Activated CD8-positive, alpha-beta T cell treated with anti-CD3 and anti-CD28 coated beads for 36 hours (primary cell): ENCODE measurements at regions not wholly inside any gene's neighbourhood (a gene's known extent, or its start where the extent isn't known, plus 50 kb on each side); places are given as distances from the start of the nearest gene placed in this dataset.

Experiments
- ATAC-seq: fragments of 200-7000 bp; cut with Tn5 transposase; one replicate; pipeline ENCODE4 v1.10.0; 2021; ENCODE audit warnings: mild to moderate bottlenecking, moderate library complexity
- CTCF ChIA-PET: fragments of 350-600 bp; sonication (Branson Sonifier 250); formaldehyde crosslinking; loops from one replicate; lab custom pipeline; 2021; ENCODE audit warnings: antibody characterized with exemption; lab: Charles Lee
- POLR2A ChIA-PET: fragments of 350-600 bp; sonication (Branson Sonifier 250); formaldehyde crosslinking; loops from one replicate; lab custom pipeline; 2021; ENCODE audit warnings: antibody characterized with exemption; lab: Charles Lee
- DNase-seq: peaks from one replicate; pipeline ENCODE4 v3.0.0-alpha.2; 2020
- H3K27ac Mint-ChIP-seq: one replicate; pipeline ENCODE4 v1.8.0; 2021; ENCODE audit warnings: mild to moderate bottlenecking, mixed read lengths
- H3K27me3 Mint-ChIP-seq: one replicate; pipeline ENCODE4 v1.8.0; 2021; ENCODE audit warnings: mixed read lengths
- H3K36me3 Mint-ChIP-seq: one replicate; pipeline ENCODE4 v1.8.0; 2021; ENCODE audit warnings: low read depth, mixed read lengths
- H3K4me1 Mint-ChIP-seq: one replicate; pipeline ENCODE4 v1.8.0; 2021; ENCODE audit warnings: low read depth, mixed read lengths
- H3K4me3 Mint-ChIP-seq: one replicate; pipeline ENCODE4 v1.8.0; 2021; ENCODE audit warnings: mild to moderate bottlenecking, moderate library complexity, mixed read lengths
- H3K9me3 Mint-ChIP-seq: one replicate; pipeline ENCODE4 v1.8.0; 2021; ENCODE audit warnings: mixed read lengths
- intact Hi-C: fragments of 100-400 bp; cut with micrococcal nuclease; formaldehyde crosslinking; loops from one replicate; pipeline ENCODE4 v1.10.0; 2022
- TF ChIP-seq, protein P1 (sequence below): fragments of 200-600 bp; IDR thresholded peaks from one replicate; pipeline ENCODE4 v1.8.0; 2022; ENCODE audit warnings: antibody characterized with exemption, mild to moderate bottlenecking

DNA sequence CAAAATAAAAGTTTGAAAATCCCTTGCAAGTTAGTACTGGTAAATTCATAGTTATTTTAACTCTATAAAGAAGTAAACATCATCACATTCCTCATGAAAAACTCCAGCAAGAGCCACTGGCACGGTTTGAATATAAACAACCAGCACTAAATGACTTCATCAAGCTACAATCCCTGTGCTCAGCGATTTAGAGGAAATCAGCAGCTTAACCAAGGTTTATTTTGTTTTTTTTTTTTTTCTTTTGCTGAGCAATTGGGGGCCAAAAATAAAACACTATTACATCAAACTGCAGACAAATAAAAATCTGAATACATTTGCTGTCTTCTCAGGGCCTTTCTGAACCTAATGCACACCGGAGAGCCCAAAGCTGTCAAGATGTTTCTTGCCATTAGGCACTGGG lies 106.2 kb upstream of the SLC24A2 start:
- H3K27me3 Mint-ChIP-seq, result peaks cover 2% of the 10 kb centered on the region
- no peak for ATAC-seq
- intact Hi-C loops, result no loop called here
- TF ChIP-seq, protein P1, sequence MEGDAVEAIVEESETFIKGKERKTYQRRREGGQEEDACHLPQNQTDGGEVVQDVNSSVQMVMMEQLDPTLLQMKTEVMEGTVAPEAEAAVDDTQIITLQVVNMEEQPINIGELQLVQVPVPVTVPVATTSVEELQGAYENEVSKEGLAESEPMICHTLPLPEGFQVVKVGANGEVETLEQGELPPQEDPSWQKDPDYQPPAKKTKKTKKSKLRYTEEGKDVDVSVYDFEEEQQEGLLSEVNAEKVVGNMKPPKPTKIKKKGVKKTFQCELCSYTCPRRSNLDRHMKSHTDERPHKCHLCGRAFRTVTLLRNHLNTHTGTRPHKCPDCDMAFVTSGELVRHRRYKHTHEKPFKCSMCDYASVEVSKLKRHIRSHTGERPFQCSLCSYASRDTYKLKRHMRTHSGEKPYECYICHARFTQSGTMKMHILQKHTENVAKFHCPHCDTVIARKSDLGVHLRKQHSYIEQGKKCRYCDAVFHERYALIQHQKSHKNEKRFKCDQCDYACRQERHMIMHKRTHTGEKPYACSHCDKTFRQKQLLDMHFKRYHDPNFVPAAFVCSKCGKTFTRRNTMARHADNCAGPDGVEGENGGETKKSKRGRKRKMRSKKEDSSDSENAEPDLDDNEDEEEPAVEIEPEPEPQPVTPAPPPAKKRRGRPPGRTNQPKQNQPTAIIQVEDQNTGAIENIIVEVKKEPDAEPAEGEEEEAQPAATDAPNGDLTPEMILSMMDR, result no peak
- H3K4me1 Mint-ChIP-seq, result no peaks in the 10 kb centered on the region
- no peak for DNase-seq
- CTCF ChIA-PET, result no interaction called here
- no peak overlapping the region for H3K4me3 Mint-ChIP-seq
- no peak overlapping the region for H3K27ac Mint-ChIP-seq
- H3K36me3 Mint-ChIP-seq, result no peaks in the 10 kb centered on the region
- POLR2A ChIA-PET, result no interaction called here
- H3K9me3 Mint-ChIP-seq, result no peaks in the 10 kb centered on the region

- H3K4me1 Mint-ChIP-seq, result no peaks in the 10 kb centered on the region
- intact Hi-C loops, result no loop called here
- peaks cover 3% of the 10 kb centered on the region for H3K9me3 Mint-ChIP-seq
- peaks cover 9% of the 10 kb centered on the region for H3K27me3 Mint-ChIP-seq
- TF ChIP-seq, protein P1, result no peak
- no peaks in the 10 kb centered on the region for H3K36me3 Mint-ChIP-seq
- no peak overlapping the region for H3K27ac Mint-ChIP-seq
- ChIA-PET POLR2A (interaction anchor here (0.6 kb wide), 1 partner anchor 280 kb away, joined by 3 read pairs; no protein-coding TSS in a partner anchor), CTCF (no interaction called here)
- ATAC-seq (no peak), DNase-seq (no peak)
- no peak overlapping the region for H3K4me3 Mint-ChIP-seq
These were observed 96.8 kb upstream of the SLC24A2 start for GRCh38 chr9:19885608-19886007.

DNA sequence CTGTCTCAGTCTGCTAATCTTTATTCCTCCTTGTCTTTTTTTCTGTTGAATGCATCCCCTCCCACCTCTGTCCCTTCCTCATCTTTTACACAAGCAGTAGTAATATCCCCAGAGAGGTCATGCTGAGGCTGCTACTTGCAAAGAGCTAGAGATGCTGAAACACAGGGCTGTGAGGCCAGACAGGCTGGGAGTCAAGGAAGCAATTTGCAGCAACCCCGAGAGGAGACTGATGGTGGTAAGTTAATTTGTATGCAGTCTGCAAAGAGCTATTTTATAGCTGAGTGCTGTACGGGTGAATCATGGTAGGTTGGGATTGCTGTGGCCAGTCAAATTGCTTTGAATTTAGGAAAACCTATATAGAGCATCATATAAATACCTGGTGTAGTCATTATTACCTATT lies 90.2 kb upstream of the SLC24A2 start:
- Mint-ChIP-seq H3K36me3 (no peaks in the 10 kb centered on the region), H3K9me3 (no peaks in the 10 kb centered on the region), H3K27me3 (peaks cover 7% of the 10 kb centered on the region), H3K4me1 (no peaks in the 10 kb centered on the region), H3K27ac (no peak overlapping the region), H3K4me3 (no peak overlapping the region)
- TF ChIP-seq, protein P1, result no peak
- ChIA-PET POLR2A (no interaction called here), CTCF (no interaction called here)
- DNase-seq (no peak), ATAC-seq (no peak)
- intact Hi-C loops, result no loop called here

- Mint-ChIP-seq H3K27me3 (peaks cover 9% of the 10 kb centered on the region), H3K4me3 (no peak overlapping the region), H3K36me3 (no peaks in the 10 kb centered on the region), H3K27ac (no peak overlapping the region), H3K9me3 (no peaks in the 10 kb centered on the region), H3K4me1 (no peaks in the 10 kb centered on the region)
- intact Hi-C loops, result no loop called here
- TF ChIP-seq, protein P1, result no peak
- ChIA-PET POLR2A (no interaction called here), CTCF (no interaction called here)
- no peak for DNase-seq
- ATAC-seq, result no peak
These were observed 87.9 kb upstream of the SLC24A2 start for GRCh38 chr9:19876569-19877316.

GRCh38 chr9:19875291-19875920 lies 86.6 kb upstream of the SLC24A2 start:
- CTCF ChIA-PET, result no interaction called here
- TF ChIP-seq, protein P1, result no peak
- Mint-ChIP-seq H3K36me3 (no peaks in the 10 kb centered on the region), H3K27ac (no peak overlapping the region), H3K27me3 (peaks cover 6% of the 10 kb centered on the region), H3K4me1 (no peaks in the 10 kb centered on the region), H3K9me3 (peaks cover 4% of the 10 kb centered on the region), H3K4me3 (no peak overlapping the region)
- POLR2A ChIA-PET, result no interaction called here
- intact Hi-C loops, result no loop called here
- no peak for DNase-seq
- no peak for ATAC-seq
